H1 (cell line): ENCODE measurements at regions not wholly inside any gene's neighbourhood (a gene's known extent, or its start where the extent isn't known, plus 50 kb on each side); places are given as distances from the start of the nearest gene placed in this dataset.

Experiments
- CTCF ChIA-PET: fragments of 300-600 bp; sonication (Branson Sonifier 250); formaldehyde crosslinking; loops from one replicate; lab custom pipeline; 2021; ENCODE audit not compliant: partially characterized antibody; lab: Charles Lee
- POLR2A ChIA-PET: fragments of 300-600 bp; sonication (Branson Sonifier 250); formaldehyde crosslinking; loops from one replicate; lab custom pipeline; 2021; ENCODE audit warnings: inconsistent platforms; ENCODE audit not compliant: partially characterized antibody; lab: Charles Lee
- DNase-seq, 2 experiments: peaks; one replicate each; pipeline versions ENCODE4 v3.0.0 to v3.0.0-alpha.2; 2010 to 2022; ENCODE audit warnings: low spot score in 2 of 2, low read depth in 1 of 2, mixed read lengths in 1 of 2
- FAIRE-seq: peaks from 2 replicates; lab custom pipeline; 2011; peaks lifted over from hg19 to GRCh38; lab: Jason Lieb, UNC
- H2AFZ ChIP-seq: 2 replicates; pipeline ENCODE4 v1.8.1; 2012; ENCODE audit warnings: low read length, inconsistent platforms
- H2AK5ac ChIP-seq: 2 replicates; pipeline ENCODE4 v1.6.1; 2013; ENCODE audit warnings: low read depth, low read length
- H2BK120ac ChIP-seq: replicated peaks from 2 replicates; pipeline ENCODE3; 2013; ENCODE audit warnings: low read depth, low read length, inconsistent platforms
- H2BK12ac ChIP-seq: 2 replicates; pipeline ENCODE4 v1.6.1; 2013; ENCODE audit warnings: low read depth, low read length
- H2BK15ac ChIP-seq: 2 replicates; pipeline ENCODE4 v1.6.1; 2013; ENCODE audit warnings: low read length
- H2BK20ac ChIP-seq: 2 replicates; pipeline ENCODE4 v1.6.1; 2013; ENCODE audit warnings: low read length
- H2BK5ac ChIP-seq: 2 replicates; pipeline ENCODE4 v1.6.1; 2013; ENCODE audit warnings: low read depth, low read length
- H3K14ac ChIP-seq: 2 replicates; pipeline ENCODE4 v1.6.1; 2013; ENCODE audit warnings: inconsistent platforms; ENCODE audit not compliant: insufficient read length
- H3K18ac ChIP-seq: 2 replicates; pipeline ENCODE4 v1.6.1; 2013; ENCODE audit warnings: low read length; ENCODE audit errors: extremely low read depth
- H3K23ac ChIP-seq: 2 replicates; pipeline ENCODE4 v1.6.1; 2013; ENCODE audit warnings: inconsistent platforms; ENCODE audit not compliant: insufficient read length
- H3K23me2 ChIP-seq: 2 replicates; pipeline ENCODE4 v1.6.1; 2013; ENCODE audit warnings: low read depth, low read length
- H3K27ac ChIP-seq: 2 replicates; pipeline ENCODE4 v1.6.1; 2011; ENCODE audit warnings: low read depth, low read length, inconsistent platforms
- H3K27me3 ChIP-seq, 4 experiments: replicated peaks in 1 of 4; 1 replicate in 1 of 4; 2 replicates in 3 of 4; pipeline versions ENCODE4 v1.6.1 to v1.8.1; 2011 to 2013; ENCODE audit warnings: low read length in 3 of 4, mild to moderate bottlenecking in 3 of 4, inconsistent platforms in 2 of 4, mixed read lengths in 2 of 4, moderate library complexity in 1 of 4; ENCODE audit not compliant: control insufficient read depth in 3 of 4, insufficient read depth in 3 of 4; ENCODE audit errors: extremely low read depth in 1 of 4
- H3K36me3 ChIP-seq, 4 experiments: 2 replicates each; pipeline versions ENCODE4 v1.6.1 to v1.8.1; 2011 to 2013; ENCODE audit warnings: mild to moderate bottlenecking in 4 of 4, low read length in 3 of 4, moderate library complexity in 2 of 4, control low read depth in 1 of 4, inconsistent platforms in 1 of 4; ENCODE audit not compliant: insufficient read depth in 4 of 4, control insufficient read depth in 2 of 4
- H3K4ac ChIP-seq: replicated peaks from 2 replicates; pipeline ENCODE3; 2013; ENCODE audit warnings: low read length, low read depth, mixed read lengths, inconsistent platforms; ENCODE audit not compliant: insufficient read length
- H3K4me1 ChIP-seq, 4 experiments: replicated peaks in 1 of 4; 1 replicate in 1 of 4; 2 replicates in 3 of 4; pipeline versions ENCODE4 v1.6.1 to v1.8.1; 2011 to 2013; ENCODE audit warnings: low read length in 3 of 4, inconsistent platforms in 2 of 4, mixed read lengths in 1 of 4; ENCODE audit not compliant: insufficient read depth in 4 of 4, control insufficient read depth in 3 of 4
- H3K4me2 ChIP-seq, 2 experiments: 2 replicates each; pipeline versions ENCODE4 v1.6.1 to v1.8.1; 2011 to 2013; ENCODE audit warnings: low read depth in 2 of 2, low read length in 2 of 2, control low read depth in 1 of 2, inconsistent platforms in 1 of 2, mild to moderate bottlenecking in 1 of 2; ENCODE audit not compliant: insufficient read depth in 1 of 2
- H3K4me3 ChIP-seq, 4 experiments: fragments of 200-600, 300-600 bp in 1 of 4; sonication (generic), shearing (Covaris generic), sonication (Bioruptor Twin) in 1 of 4; 2 replicates each; pipeline versions ENCODE4 v1.5.1 to v1.8.1; 2011 to 2016; ENCODE audit warnings: low read length in 4 of 4, low read depth in 3 of 4, control low read depth in 2 of 4, inconsistent platforms in 2 of 4, mild to moderate bottlenecking in 2 of 4, mixed read lengths in 1 of 4, moderate library complexity in 1 of 4; ENCODE audit not compliant: insufficient read depth in 2 of 4; ENCODE audit errors: extremely low read depth in 1 of 4
- H3K56ac ChIP-seq: replicated peaks from 2 replicates; pipeline ENCODE3; 2013; ENCODE audit warnings: low read depth, mild to moderate bottlenecking, mixed read lengths, low read length, inconsistent platforms; ENCODE audit not compliant: insufficient read length
- H3K79me1 ChIP-seq: 2 replicates; pipeline ENCODE4 v1.6.1; 2013; ENCODE audit warnings: low read depth, low read length, control low read depth
- H3K79me2 ChIP-seq, 2 experiments: 2 replicates each; pipeline versions ENCODE4 v1.6.1 to v1.8.1; 2012 to 2013; ENCODE audit warnings: low read length in 2 of 2, mild to moderate bottlenecking in 2 of 2, inconsistent platforms in 1 of 2; ENCODE audit not compliant: insufficient read depth in 2 of 2, control insufficient read depth in 1 of 2
- H3K9ac ChIP-seq, 4 experiments: replicated peaks in 1 of 4; 1 replicate in 1 of 4; 2 replicates in 3 of 4; pipeline versions ENCODE4 v1.6.1 to v1.8.1; 2011 to 2013; ENCODE audit warnings: low read depth in 3 of 4, low read length in 3 of 4, control low read depth in 2 of 4, mild to moderate bottlenecking in 2 of 4, moderate library complexity in 2 of 4, inconsistent platforms in 1 of 4; ENCODE audit errors: extremely low read depth in 1 of 4
- H3K9me3 ChIP-seq, 2 experiments: 2 replicates each; pipeline versions ENCODE4 v1.6.1 to v1.8.1; 2012 to 2013; ENCODE audit warnings: mild to moderate bottlenecking in 2 of 2, moderate library complexity in 2 of 2, control low read depth in 1 of 2, inconsistent platforms in 1 of 2, low read depth in 1 of 2, low read length in 1 of 2, mixed read lengths in 1 of 2; ENCODE audit not compliant: insufficient read depth in 2 of 2
- H4K20me1 ChIP-seq, 2 experiments: replicated peaks in 1 of 2; 2 replicates each; pipeline versions ENCODE3 to v1.8.1; 2011 to 2013; ENCODE audit warnings: inconsistent platforms in 2 of 2, low read length in 2 of 2, mild to moderate bottlenecking in 1 of 2; ENCODE audit not compliant: insufficient read depth in 2 of 2, control insufficient read depth in 1 of 2
- H4K5ac ChIP-seq: 2 replicates; pipeline ENCODE4 v1.6.1; 2013; ENCODE audit warnings: low read length, low read depth, mixed read lengths, inconsistent platforms; ENCODE audit not compliant: insufficient read length
- H4K8ac ChIP-seq: 2 replicates; pipeline ENCODE4 v1.8.0; 2013; ENCODE audit warnings: mild to moderate bottlenecking, moderate library complexity, low read length, inconsistent platforms; ENCODE audit not compliant: insufficient read depth; ENCODE audit errors: extremely low read depth
- H4K91ac ChIP-seq: replicated peaks from 2 replicates; pipeline ENCODE3; 2013; ENCODE audit warnings: low read length, mixed read lengths, inconsistent platforms; ENCODE audit not compliant: insufficient read length
- GABPA ChIP-seq: IDR thresholded peaks from 2 replicates; pipeline ENCODE4 v1.6.1; 2011; ENCODE audit warnings: mild to moderate bottlenecking, low read length, moderate library complexity, borderline replicate concordance; ENCODE audit not compliant: insufficient read depth
- TCF12 ChIP-seq: IDR thresholded peaks from 2 replicates; pipeline ENCODE4 v1.6.1; 2011; ENCODE audit warnings: low read depth, mild to moderate bottlenecking, low read length
- TEAD4 ChIP-seq: IDR thresholded peaks from 2 replicates; pipeline ENCODE4 v1.6.1; 2012; ENCODE audit warnings: low read depth, low read length, inconsistent platforms, mixed read lengths
- WGBS, 2 experiments: shearing (Covaris generic) in 1 of 2; methylation state at CpG; one replicate each; pipeline versions ENCODE4 v1.1.6 to v1.1.7; 2013 to 2015; ENCODE audit warnings: low lambda C conversion rate in 2 of 2, mixed read lengths in 2 of 2, inconsistent platforms in 1 of 2, low coverage in 1 of 2, missing lambda C conversion rate in 1 of 2; ENCODE audit not compliant: insufficient replicate concordance in 2 of 2, insufficient coverage in 1 of 2, insufficient read length in 1 of 2; ENCODE audit errors: extremely low coverage in 1 of 2, missing lambda C conversion rate in 1 of 2; 5-methylcytosine and 5-hydroxymethylcytosine counted together

GRCh38 chr3:115475178-115476041 is 147.9 kb upstream of the GAP43 start:
- no peaks in the 10 kb centered on the region for H4K20me1 ChIP-seq
- POLR2A ChIA-PET = interaction anchor here (0.7 kb wide), 1 partner anchor 39 kb away, joined by 4 read pairs; no protein-coding TSS in a partner anchor
- no peak overlapping the region for H2BK120ac ChIP-seq
- no peak for FAIRE-seq
- H3K23ac ChIP-seq = no peak overlapping the region
- no peaks in the 10 kb centered on the region for H3K36me3 ChIP-seq
- H3K4me2 ChIP-seq = no peak overlapping the region; a peak in 1 of 4 replicates
- peaks cover 0 to 6% (median 5%) of the 10 kb centered on the region in 4 experiments; a peak in 4 of 7 replicates for H3K4me1 ChIP-seq
- 76% methylated on average over 9 of the region's 9 CpGs; no CpG with 5 or more reads in 1 of the 2 experiments for WGBS, 2 experiments
- H3K79me1 ChIP-seq = no peaks in the 10 kb centered on the region
- H3K79me2 ChIP-seq = no peaks in the 10 kb centered on the region
- CTCF ChIA-PET = interaction anchor here (1.4 kb wide), 1 partner anchor 11 kb away, joined by 4 read pairs; no protein-coding TSS in a partner anchor
- H3K4ac ChIP-seq = no peak overlapping the region
- H2BK15ac ChIP-seq = no peak overlapping the region
- no peak overlapping the region for H2BK5ac ChIP-seq
- H2AFZ ChIP-seq = no peak overlapping the region
- H3K23me2 ChIP-seq = no peaks in the 10 kb centered on the region
- no peak overlapping the region for H3K9ac ChIP-seq
- no peak overlapping the region for H3K27ac ChIP-seq
- TF ChIP-seq TEAD4 (peak; percentile 78), GABPA (no peak), TCF12 (0 out of 2 replicates have a peak, but pooled peaks have one; percentile 9)
- peaks cover 0 to 1% (median 0%) of the 10 kb centered on the region in 4 experiments; a peak in 1 of 7 replicates for H3K27me3 ChIP-seq
- H2BK20ac ChIP-seq = no peak overlapping the region
- no peak overlapping the region for H2BK12ac ChIP-seq
- no peak overlapping the region for H2AK5ac ChIP-seq
- no peak for DNase-seq
- no peak overlapping the region; a peak in 1 of 8 replicates for H3K4me3 ChIP-seq
- H4K91ac ChIP-seq = no peak overlapping the region
- no peak overlapping the region for H4K8ac ChIP-seq
- H4K5ac ChIP-seq = no peak overlapping the region
- no peak overlapping the region for H3K18ac ChIP-seq
- H3K9me3 ChIP-seq = no peaks in the 10 kb centered on the region
- no peak overlapping the region for H3K14ac ChIP-seq
- no peak overlapping the region for H3K56ac ChIP-seq
